AG08395 (cell line): ENCODE measurements at regions not wholly inside any gene's neighbourhood (a gene's known extent, or its start where the extent isn't known, plus 50 kb on each side); places are given as distances from the start of the nearest gene placed in this dataset.
A peak's percentile ranks its signal among the peaks of the same experiment; 100 is the strongest.
"Not testable (repeated sequence)": the region's sequence is repeated elsewhere in the genome, so short reads cannot be mapped to it uniquely, and the experiment has no call there.

Experiments used
- DNase-seq: peaks from one replicate; pipeline ENCODE4 v3.0.0; 2012; ENCODE audit warnings: mixed read lengths, low spot score

DNA sequence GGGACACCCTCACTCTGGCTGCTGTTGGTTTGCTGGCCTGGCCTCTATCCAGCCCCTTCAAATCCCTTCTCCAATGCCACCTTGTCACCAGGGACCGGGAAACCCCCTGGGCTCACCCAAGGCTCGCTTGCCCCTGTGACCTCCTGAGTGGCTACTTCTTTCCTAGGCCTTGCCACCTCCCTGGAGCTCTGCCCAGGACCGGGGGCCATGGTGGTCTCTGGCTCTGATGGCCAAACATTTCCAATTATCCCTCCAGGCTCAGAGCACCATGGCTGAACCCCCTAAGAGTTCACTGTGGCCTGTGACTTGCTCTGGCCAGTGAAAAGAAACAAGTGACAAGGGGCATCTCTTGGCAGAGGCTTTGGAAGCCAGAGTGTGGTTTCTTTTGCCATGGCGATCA lies 237.6 kb downstream of the TFCP2L1 start:
- no peak for DNase-seq

- DNase-seq = no peak
Measured at GRCh38 chr2:121049131-121049530, 235.9 kb downstream of the TFCP2L1 start.

DNA sequence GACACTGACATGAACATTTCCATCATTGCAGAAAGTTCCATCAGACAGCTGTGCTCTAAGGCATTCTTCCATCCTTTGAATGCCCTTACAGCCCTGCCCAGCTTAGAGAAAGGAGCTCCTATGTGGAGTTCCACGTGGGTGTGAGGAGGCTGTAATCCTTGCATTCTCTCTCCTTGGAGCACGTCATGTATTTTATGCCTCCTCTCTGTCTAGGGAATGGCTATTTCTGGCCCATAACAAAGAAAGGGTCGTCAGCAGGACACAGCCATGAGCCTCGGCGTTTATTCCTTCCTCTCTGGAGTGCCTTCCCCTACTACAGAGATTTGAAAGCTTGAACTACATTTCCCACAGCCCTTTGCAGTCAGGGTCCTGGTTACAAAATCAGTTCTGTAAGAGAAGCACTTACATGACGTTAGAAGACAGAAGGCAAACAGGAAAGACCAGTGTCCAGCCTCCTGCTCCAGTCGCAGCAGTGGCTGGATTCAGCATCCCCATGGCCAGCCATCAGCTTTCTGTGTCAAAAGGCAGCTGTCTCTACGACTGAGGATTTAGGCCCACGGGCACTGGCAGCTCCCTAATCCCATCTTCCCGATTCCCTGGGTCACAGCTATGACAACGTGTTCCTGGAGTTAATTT lies 234.9 kb downstream of the TFCP2L1 start:
- no peak for DNase-seq

DNA sequence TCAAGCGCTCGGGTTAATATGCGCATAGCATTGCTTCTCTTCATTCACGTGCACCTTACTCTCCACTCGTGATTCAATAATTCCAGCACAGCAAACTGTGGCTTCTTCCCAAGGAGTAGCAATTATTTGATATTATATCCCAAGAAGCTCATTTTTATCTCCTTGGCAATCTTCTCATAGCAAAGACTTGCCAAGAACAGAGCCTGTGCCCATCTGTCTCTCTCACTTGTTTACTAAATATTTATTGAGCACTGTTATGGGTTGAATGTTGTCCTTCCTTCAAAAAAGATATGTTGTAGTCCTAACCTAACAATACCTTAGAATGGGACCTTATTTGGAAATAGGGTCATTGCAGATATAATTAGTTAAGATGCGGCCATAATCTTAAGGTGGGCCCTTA lies 233.7 kb downstream of the TFCP2L1 start:
- no peak for DNase-seq

DNA sequence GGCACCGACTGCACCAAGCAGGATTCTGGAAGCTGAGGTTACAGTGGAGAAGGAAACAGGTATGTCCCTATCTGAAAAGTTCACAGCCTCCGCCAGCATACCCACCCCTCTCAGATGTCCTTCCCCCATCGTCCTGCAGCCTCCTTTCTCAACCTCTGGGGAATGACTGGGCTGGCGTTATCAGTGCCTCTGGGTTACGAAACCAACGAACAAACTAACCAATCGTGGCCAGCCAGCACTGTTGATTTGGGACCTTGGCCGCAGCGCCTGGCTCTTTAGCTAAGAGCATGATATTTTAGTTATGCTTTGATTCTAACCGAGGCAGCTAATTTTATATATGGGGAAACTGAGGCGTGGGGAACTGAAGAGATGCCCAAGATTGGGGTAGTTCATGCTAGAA lies 233.0 kb downstream of the TFCP2L1 start:
- DNase-seq = no peak

GRCh38 chr2:121052521-121052920 lies 232.5 kb downstream of the TFCP2L1 start:
- DNase-seq = no peak

DNA sequence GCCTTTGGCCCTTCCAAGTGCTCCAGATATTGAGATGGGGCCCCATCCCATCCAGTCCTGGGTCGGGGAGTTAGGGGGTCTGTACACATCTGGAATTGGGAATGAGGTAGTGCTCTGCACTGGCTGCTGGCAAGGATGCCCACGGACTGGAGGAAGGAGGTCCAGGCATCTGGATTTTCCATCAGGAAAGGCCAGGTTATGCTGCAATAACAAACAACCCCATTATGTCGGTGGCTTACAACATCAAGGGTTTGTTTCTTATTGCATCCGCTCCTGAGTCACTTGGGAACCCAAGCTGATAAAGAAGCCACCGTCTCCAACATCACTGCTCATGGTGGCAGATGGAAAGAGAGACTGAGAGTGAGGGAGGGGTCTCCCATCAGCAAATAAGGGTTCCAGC lies 229.9 kb downstream of the TFCP2L1 start:
- DNase-seq = no peak

DNA sequence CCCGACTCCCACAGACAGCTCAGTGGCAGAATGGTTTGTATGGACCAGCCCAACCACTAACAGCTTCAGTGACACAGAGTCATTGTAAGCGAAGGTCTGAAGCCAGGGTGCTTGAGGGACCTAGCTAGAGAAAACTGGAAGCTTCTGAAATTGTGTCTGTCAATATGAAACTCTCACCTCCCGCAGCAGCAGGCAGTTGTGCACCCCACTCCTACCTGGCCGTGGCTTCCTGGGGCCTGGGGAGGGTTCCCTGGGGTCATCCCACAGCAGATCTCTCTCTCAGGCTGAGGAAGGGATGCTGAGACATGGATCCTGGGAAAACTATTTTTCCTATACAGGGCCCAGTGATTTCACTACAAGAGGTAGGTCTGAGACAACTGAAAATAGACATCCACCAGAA lies 229.5 kb downstream of the TFCP2L1 start:
- no peak for DNase-seq

- no peak for DNase-seq
Measured at GRCh38 chr2:121058852-121059558, 226.0 kb downstream of the TFCP2L1 start.

GRCh38 chr2:121059651-121060649 lies 225.1 kb downstream of the TFCP2L1 start:
- no peak for DNase-seq

- DNase-seq = no peak
Measured at GRCh38 chr2:121061633-121062032, 223.4 kb downstream of the TFCP2L1 start.

DNA sequence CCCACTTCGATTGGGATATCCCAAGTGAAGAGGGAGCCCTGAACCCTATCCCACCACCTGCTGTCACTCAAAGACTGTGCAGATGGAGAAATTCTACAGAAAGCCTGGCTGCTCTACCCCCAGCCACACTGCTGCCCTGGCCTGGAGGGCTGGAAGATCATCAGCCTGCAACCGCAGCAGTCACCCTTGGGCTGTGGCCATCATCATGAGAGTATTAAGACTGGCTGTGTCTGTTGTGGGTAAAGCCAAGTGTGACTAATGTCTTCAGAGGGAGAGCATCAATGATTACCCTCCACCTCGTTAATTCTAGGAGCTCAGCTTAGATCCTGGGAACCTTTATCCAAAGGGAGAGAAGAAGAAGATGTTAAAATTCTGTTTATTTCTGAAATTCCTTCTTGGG lies 221.5 kb downstream of the TFCP2L1 start:
- peak; percentile 20 for DNase-seq

DNA sequence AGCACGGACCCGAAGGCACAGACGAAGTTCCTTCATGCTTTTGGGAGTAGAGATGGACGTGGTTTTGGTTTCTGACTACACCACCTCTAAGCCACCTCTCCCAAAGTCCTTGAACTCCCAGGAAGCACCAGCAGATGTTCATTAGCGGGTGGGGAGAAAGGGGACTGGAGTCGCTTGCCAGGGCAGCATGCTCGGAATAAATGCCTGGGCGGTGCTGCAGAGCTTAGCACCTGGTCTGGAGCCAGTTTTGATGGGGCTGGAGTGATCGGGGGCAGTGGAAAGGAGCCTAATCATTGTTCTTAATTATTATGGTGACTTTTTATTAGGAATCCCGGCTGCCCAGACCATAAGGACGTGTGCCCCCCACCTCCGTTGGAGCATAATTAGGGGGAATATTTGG lies 220.8 kb downstream of the TFCP2L1 start:
- DNase-seq = no peak

DNA sequence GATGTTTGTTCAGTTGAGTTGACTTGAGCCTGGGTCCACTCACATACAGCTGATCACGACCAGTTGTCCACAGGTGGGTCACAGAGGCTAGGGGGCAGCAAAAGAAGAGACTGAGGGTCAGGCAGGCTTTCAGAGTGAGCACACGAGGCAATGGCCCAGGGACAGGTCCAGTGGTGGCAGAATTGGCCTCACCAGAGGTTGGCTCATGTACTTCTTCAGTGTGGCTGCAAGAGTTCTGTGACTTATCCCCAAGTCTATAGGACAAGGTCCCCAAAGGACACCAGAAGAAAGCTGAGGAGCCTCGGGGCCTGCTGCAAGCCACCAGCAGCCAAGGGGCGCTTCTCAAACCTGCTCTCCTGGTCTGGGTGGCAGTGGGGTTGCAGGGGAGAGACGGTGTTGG lies 219.8 kb downstream of the TFCP2L1 start:
- DNase-seq = no peak

GRCh38 chr2:121066526-121066925 lies 218.5 kb downstream of the TFCP2L1 start:
- no peak for DNase-seq

GRCh38 chr2:121068851-121069250 lies 216.2 kb downstream of the TFCP2L1 start:
- no peak for DNase-seq

GRCh38 chr2:121069434-121069969 lies 215.5 kb downstream of the TFCP2L1 start:
- no peak for DNase-seq

GRCh38 chr2:121070061-121070460 lies 214.9 kb downstream of the TFCP2L1 start:
- not testable (repeated sequence) for DNase-seq

GRCh38 chr2:121071034-121071504 lies 213.9 kb downstream of the TFCP2L1 start:
- peak; percentile 83 for DNase-seq

DNA sequence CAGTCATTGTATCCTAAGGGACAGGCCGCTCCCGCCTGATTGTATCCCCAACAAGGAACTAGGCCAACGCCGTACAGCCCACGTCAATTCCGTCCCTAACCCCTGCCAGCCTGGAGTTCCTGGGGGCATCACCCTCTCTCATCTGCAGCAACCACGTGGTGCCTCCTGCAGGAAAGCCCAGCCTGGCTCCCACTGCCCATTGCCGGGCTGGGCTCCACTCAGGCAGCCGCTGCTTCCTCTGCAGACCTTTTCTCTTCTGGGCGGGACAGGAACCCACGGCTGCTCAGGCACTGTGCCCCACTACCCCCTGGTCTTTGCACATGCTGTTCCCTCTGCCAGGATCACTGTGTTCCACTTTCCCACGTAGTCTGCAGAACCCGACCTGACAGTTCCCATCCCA lies 212.2 kb downstream of the TFCP2L1 start:
- DNase-seq = no peak

DNA sequence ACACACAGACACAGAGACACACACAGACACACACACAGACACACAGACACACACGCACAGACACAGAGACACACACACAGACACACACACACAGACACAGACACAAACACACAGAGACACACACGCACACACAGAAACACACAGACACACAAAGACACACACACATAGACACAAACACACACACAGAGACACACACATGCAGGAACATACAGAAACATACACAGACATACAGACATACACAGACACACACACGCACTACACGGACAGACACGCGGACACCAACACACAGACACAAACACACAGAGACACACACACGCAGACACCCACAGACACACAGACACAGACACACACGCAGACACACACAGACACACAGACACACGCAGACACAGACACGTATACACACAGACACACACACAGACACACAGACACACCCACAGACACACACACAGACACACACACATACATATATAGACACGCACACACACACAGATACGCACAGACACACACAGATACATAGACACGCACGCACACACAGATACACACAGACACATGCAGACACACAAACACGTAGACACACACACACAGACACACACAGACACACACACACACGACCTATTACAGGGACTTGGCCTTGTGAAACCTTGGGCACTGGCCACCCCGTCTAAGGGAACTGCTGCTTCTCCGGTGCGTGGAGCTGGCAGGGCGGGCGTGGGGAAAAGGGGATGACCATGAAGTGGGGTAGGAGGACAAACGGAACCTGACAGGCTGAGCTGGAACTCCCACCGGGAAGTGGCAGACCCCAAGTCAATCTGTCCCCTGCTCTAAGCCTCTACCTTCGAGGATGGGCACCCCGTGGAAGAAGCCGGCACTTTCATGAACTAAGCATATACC lies 211.4 kb downstream of the TFCP2L1 start:
- DNase-seq = no peak
